T follicular helper cell (primary cell): ENCODE measurements at regions not wholly inside any gene's neighbourhood (a gene's known extent, or its start where the extent isn't known, plus 50 kb on each side); places are given as distances from the start of the nearest gene placed in this dataset.

Experiments used
- DNase-seq: peaks from one replicate; pipeline ENCODE4 v3.0.0-alpha.2; 2020; ENCODE audit warnings: low read depth

GRCh38 chr7:41832941-41833340 lies 130.1 kb upstream of the INHBA start:
- DNase-seq, result no peak

- no peak for DNase-seq
Measured at GRCh38 chr7:41830271-41830670, 127.4 kb upstream of the INHBA start.

- DNase-seq, result no peak
Measured at GRCh38 chr7:41828911-41829310, 126.0 kb upstream of the INHBA start.

GRCh38 chr7:41826641-41827040 lies 123.8 kb upstream of the INHBA start:
- no peak for DNase-seq

- DNase-seq, result no peak
Measured at GRCh38 chr7:41825927-41826480, 123.1 kb upstream of the INHBA start.

GRCh38 chr7:41824284-41824683 lies 121.4 kb upstream of the INHBA start:
- DNase-seq, result no peak

- DNase-seq, result no peak
Measured at GRCh38 chr7:41822259-41822817, 119.4 kb upstream of the INHBA start.

- no peak for DNase-seq
Measured at GRCh38 chr7:41821521-41822213, 118.8 kb upstream of the INHBA start.

GRCh38 chr7:41820111-41820671 lies 117.3 kb upstream of the INHBA start:
- no peak for DNase-seq

GRCh38 chr7:41819645-41820044 lies 116.8 kb upstream of the INHBA start:
- no peak for DNase-seq

- DNase-seq, result no peak
Measured at GRCh38 chr7:41818765-41819398, 116.0 kb upstream of the INHBA start.

- no peak for DNase-seq
Measured at GRCh38 chr7:41817386-41817785, 114.5 kb upstream of the INHBA start.

- no peak for DNase-seq
Measured at GRCh38 chr7:41816111-41816510, 113.2 kb upstream of the INHBA start.

- DNase-seq, result no peak
Measured at GRCh38 chr7:41814888-41815287, 112.0 kb upstream of the INHBA start.

GRCh38 chr7:41813286-41813685 lies 110.4 kb upstream of the INHBA start:
- no peak for DNase-seq

- no peak for DNase-seq
Measured at GRCh38 chr7:41811941-41812340, 109.1 kb upstream of the INHBA start.

- DNase-seq, result no peak
Measured at GRCh38 chr7:41809940-41810576, 107.2 kb upstream of the INHBA start.

- DNase-seq, result no peak
Measured at GRCh38 chr7:41809529-41809939, 106.6 kb upstream of the INHBA start.

- DNase-seq, result no peak
Measured at GRCh38 chr7:41809116-41809515, 106.2 kb upstream of the INHBA start.

- DNase-seq, result no peak
Measured at GRCh38 chr7:41808541-41808940, 105.7 kb upstream of the INHBA start.

- no peak for DNase-seq
Measured at GRCh38 chr7:41803569-41803968, 100.7 kb upstream of the INHBA start.

GRCh38 chr7:41796331-41796730 lies 93.4 kb upstream of the INHBA start:
- DNase-seq, result no peak
